IMR-90 (cell line): ENCODE measurements at regions not wholly inside any gene's neighbourhood (a gene's known extent, or its start where the extent isn't known, plus 50 kb on each side); places are given as distances from the start of the nearest gene placed in this dataset.

Source experiments
- ATAC-seq: fragments of 200-7000 bp; cut with Tn5 transposase; 2 replicates; pipeline ENCODE4 v1.9.1; 2020; ENCODE audit warnings: low read depth, mild to moderate bottlenecking, moderate library complexity
- BruUV-seq: library from RNA; stranded (reverse); fragments of 400-500 nt; replicated peaks from 2 replicates; lab custom pipeline; 2021; lab: Mats Ljungman, UMichigan
- CTCF ChIA-PET: fragments of 300-600 bp; formaldehyde crosslinking; extraction: SDS; loops from one replicate; lab custom pipeline; 2021; ENCODE audit warnings: antibody characterized with exemption; lab: Yijun Ruan, JAX
- POLR2A ChIA-PET: fragments of 300-600 bp; sonication (Branson Sonifier 250); formaldehyde crosslinking; loops from one replicate; lab custom pipeline; 2022; ENCODE audit warnings: antibody characterized with exemption; ENCODE audit not compliant: unreplicated experiment; lab: Charles Lee
- DNase-seq: peaks from one replicate; pipeline ENCODE4 v3.0.0; 2013
- H2AFZ ChIP-seq: replicated peaks from 2 replicates; pipeline ENCODE3; 2013; ENCODE audit warnings: low read length, mild to moderate bottlenecking; ENCODE audit not compliant: poor library complexity
- H2AK5ac ChIP-seq: 2 replicates; pipeline ENCODE4 v1.6.1; 2013; ENCODE audit warnings: low read depth, low read length, inconsistent platforms
- H2AK9ac ChIP-seq: replicated peaks from 2 replicates; pipeline ENCODE3; 2013; ENCODE audit warnings: mild to moderate bottlenecking, low read depth, low read length, moderate library complexity; ENCODE audit not compliant: poor library complexity
- H2BK120ac ChIP-seq: 2 replicates; pipeline ENCODE4 v1.6.1; 2013; ENCODE audit warnings: low read depth, low read length, inconsistent platforms
- H2BK15ac ChIP-seq: 3 replicates; pipeline ENCODE4 v1.6.1; 2013; ENCODE audit warnings: low read depth, low read length, inconsistent platforms
- H2BK20ac ChIP-seq: 2 replicates; pipeline ENCODE4 v1.6.1; 2013; ENCODE audit warnings: low read depth, mild to moderate bottlenecking, inconsistent platforms, low read length, moderate library complexity
- H2BK5ac ChIP-seq: 2 replicates; pipeline ENCODE4 v1.6.1; 2013; ENCODE audit warnings: mild to moderate bottlenecking, low read depth, low read length, inconsistent platforms; ENCODE audit not compliant: poor library complexity, severe bottlenecking
- H3K14ac ChIP-seq: replicated peaks from 2 replicates; pipeline ENCODE4 v1.6.1; 2013; ENCODE audit warnings: low read depth, low read length, inconsistent platforms
- H3K18ac ChIP-seq: 2 replicates; pipeline ENCODE4 v1.6.1; 2013; ENCODE audit warnings: low read depth, low read length, control low read depth
- H3K23ac ChIP-seq: 2 replicates; pipeline ENCODE4 v1.6.1; 2013; ENCODE audit warnings: low read depth, low read length, inconsistent platforms
- H3K27ac ChIP-seq: 2 replicates; pipeline ENCODE4 v1.5.1; 2013; ENCODE audit warnings: mild to moderate bottlenecking, control low read depth, low read length; ENCODE audit not compliant: insufficient read depth
- H3K27me3 ChIP-seq: 2 replicates; pipeline ENCODE4 v1.6.1; 2013; ENCODE audit warnings: low read length; ENCODE audit not compliant: control insufficient read depth, insufficient read depth
- H3K36me3 ChIP-seq: 2 replicates; pipeline ENCODE4 v1.6.1; 2013; ENCODE audit warnings: low read length, mixed read lengths; ENCODE audit not compliant: control insufficient read depth, insufficient read depth
- H3K4ac ChIP-seq: 2 replicates; pipeline ENCODE4 v1.6.1; 2013; ENCODE audit warnings: low read depth, low read length, inconsistent platforms
- H3K4me1 ChIP-seq: 2 replicates; pipeline ENCODE4 v1.6.1; 2013; ENCODE audit warnings: low read length, mixed read lengths; ENCODE audit not compliant: control insufficient read depth, insufficient read depth
- H3K4me2 ChIP-seq: 2 replicates; pipeline ENCODE4 v1.6.1; 2013; ENCODE audit warnings: low read depth, mild to moderate bottlenecking, control low read depth, low read length, moderate library complexity
- H3K4me3 ChIP-seq: 2 replicates; pipeline ENCODE4 v1.5.1; 2013; ENCODE audit warnings: low read depth, mild to moderate bottlenecking, control low read depth, low read length, moderate library complexity; ENCODE audit not compliant: insufficient read depth
- H3K56ac ChIP-seq: 2 replicates; pipeline ENCODE4 v1.6.1; 2013; ENCODE audit warnings: low read length, inconsistent platforms; ENCODE audit not compliant: insufficient read depth; ENCODE audit errors: extremely low read depth
- H3K79me1 ChIP-seq, 2 experiments: 2 replicates each; pipeline ENCODE4 v1.6.1; 2013; ENCODE audit warnings: low read length in 2 of 2, inconsistent platforms in 1 of 2, low read depth in 1 of 2
- H3K9ac ChIP-seq: 2 replicates; pipeline ENCODE4 v1.6.1; 2013; ENCODE audit warnings: low read depth, low read length, control low read depth
- H3K9me1 ChIP-seq: 2 replicates; pipeline ENCODE4 v1.6.1; 2013; ENCODE audit warnings: low read length, inconsistent platforms; ENCODE audit not compliant: insufficient read depth
- H3K9me3 ChIP-seq: 2 replicates; pipeline ENCODE4 v1.6.1; 2013; ENCODE audit warnings: low read length; ENCODE audit not compliant: control insufficient read depth, insufficient read depth
- H4K20me1 ChIP-seq: 2 replicates; pipeline ENCODE4 v1.6.1; 2013; ENCODE audit warnings: low read length, inconsistent platforms; ENCODE audit not compliant: insufficient read depth
- H4K5ac ChIP-seq: 2 replicates; pipeline ENCODE4 v1.6.1; 2013; ENCODE audit warnings: mild to moderate bottlenecking, low read depth, low read length, control low read depth
- H4K8ac ChIP-seq, 2 experiments: 2 replicates each; pipeline ENCODE4 v1.6.1; 2013; ENCODE audit warnings: low read depth in 2 of 2, low read length in 2 of 2, control low read depth in 1 of 2, inconsistent platforms in 1 of 2
- H4K91ac ChIP-seq: 2 replicates; pipeline ENCODE4 v1.6.1; 2013; ENCODE audit warnings: low read depth, low read length, inconsistent platforms; ENCODE audit not compliant: insufficient read depth
- BHLHE40 ChIP-seq: fragments of 150-350 bp; IDR thresholded peaks from 2 replicates; pipeline ENCODE4 v1.6.1; 2016; ENCODE audit warnings: mild to moderate bottlenecking, low read depth, low read length
- CEBPB ChIP-seq: IDR thresholded peaks from 2 replicates; pipeline ENCODE4 v1.6.1; 2012; ENCODE audit warnings: low read depth, low read length, improper control_type of control experiment
- CHD1 ChIP-seq: IDR thresholded peaks from 2 replicates; pipeline ENCODE4 v1.6.1; 2012; ENCODE audit warnings: low read depth, low read length, improper control_type of control experiment
- MXI1 ChIP-seq: IDR thresholded peaks from 2 replicates; pipeline ENCODE4 v1.6.1; 2012; ENCODE audit warnings: low read depth, mild to moderate bottlenecking, low read length, moderate library complexity, borderline replicate concordance
- RAD21 ChIP-seq: IDR thresholded peaks from 2 replicates; pipeline ENCODE4 v1.6.1; 2012; ENCODE audit warnings: low read length, improper control_type of control experiment
- SMC3 ChIP-seq: fragments of 150-350 bp; IDR thresholded peaks from 2 replicates; pipeline ENCODE4 v1.6.1; 2016; ENCODE audit warnings: low read depth, mild to moderate bottlenecking, antibody characterized with exemption, low read length, moderate library complexity
- WGBS, 2 experiments: methylation state at CpG; one replicate each; pipeline versions ENCODE4 v1.1.5 to v1.1.7; 2013; ENCODE audit warnings: missing lambda C conversion rate in 2 of 2; ENCODE audit not compliant: insufficient read length in 1 of 2; ENCODE audit errors: extremely low coverage in 2 of 2; 5-methylcytosine and 5-hydroxymethylcytosine counted together
- dilution Hi-C: fragments of 300-500 bp; cut with HindIII; formaldehyde crosslinking; loops from one replicate; pipeline ENCODE4 v1.14.3; 2018; ENCODE audit warnings: low sequenced_read_pairs; ENCODE audit not compliant: unreplicated experiment
- in situ Hi-C: fragments of 300-500 bp; cut with MboI; formaldehyde crosslinking; loops from 3 replicates; pipeline ENCODE4 v1.14.3; 2019; ENCODE audit warnings: low sequenced_read_pairs, inconsistent platforms, mixed read lengths
- intact Hi-C: fragments of 100-400 bp; cut with micrococcal nuclease; formaldehyde crosslinking; loops from 2 replicates; pipeline ENCODE4 v1.10.0; 2022
- TF ChIP-seq, protein P1 (sequence below): conservative IDR thresholded peaks from 2 replicates; pipeline ENCODE4 v1.5.1; 2012; ENCODE audit warnings: mild to moderate bottlenecking, low read depth, low read length, improper control_type of control experiment

DNA sequence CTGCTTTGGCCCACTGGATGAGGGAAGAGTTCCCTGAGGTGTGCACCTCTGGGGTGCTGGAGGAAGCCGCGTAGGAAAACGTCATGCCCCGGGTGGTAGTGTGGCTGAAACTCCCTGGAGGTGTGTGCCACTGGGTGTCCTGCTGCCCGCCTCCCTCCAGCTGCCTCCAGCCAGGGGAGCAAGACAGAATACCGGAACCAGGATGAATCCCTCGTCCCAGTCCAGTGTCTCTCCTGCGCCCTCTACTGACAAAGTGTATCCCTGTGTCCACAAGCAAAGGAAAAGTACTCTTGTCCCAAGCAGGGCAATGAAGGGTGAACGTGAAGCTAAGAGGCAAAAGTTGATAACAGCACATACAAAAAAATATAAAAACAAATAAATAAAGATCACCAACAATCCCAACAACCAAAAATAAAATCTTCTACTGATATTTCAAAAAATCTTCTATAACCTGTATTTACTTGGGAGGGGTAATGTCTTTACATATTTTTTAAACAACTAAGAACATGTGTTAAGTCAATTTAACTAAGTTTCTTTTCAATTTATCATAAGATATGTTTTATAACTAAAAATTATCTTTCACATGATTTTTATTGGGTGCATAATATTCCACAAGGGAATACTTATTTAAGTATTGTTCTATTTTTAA lies 437.6 kb downstream of the MAFB start:
- no peaks in the 10 kb centered on the region for H3K27me3 ChIP-seq

More for the DNA sequence above, 437.6 kb downstream of the MAFB start:
- Histone ChIP-seq H3K9me3 (no peaks in the 10 kb centered on the region), H3K9me1 (no peaks in the 10 kb centered on the region), H2AK9ac (no peak overlapping the region), H3K79me1 (no peaks in the 10 kb centered on the region), H2BK120ac (no peak overlapping the region), H3K4me2 (no peak overlapping the region), H2AFZ (peak overlapping the region; percentile 2), H3K9ac (no peak overlapping the region), H4K8ac (no peak overlapping the region), H3K56ac (no peak overlapping the region), H3K4ac (no peak overlapping the region), H3K18ac (no peak overlapping the region), H2AK5ac (no peak overlapping the region), H4K91ac (no peak overlapping the region), H4K5ac (no peak overlapping the region), H4K20me1 (no peaks in the 10 kb centered on the region), H3K4me1 (no peaks in the 10 kb centered on the region), H2BK20ac (no peak overlapping the region), H3K14ac (no peak overlapping the region), H3K23ac (no peak overlapping the region), H3K4me3 (no peak overlapping the region), H3K36me3 (no peaks in the 10 kb centered on the region), H3K27ac (no peak overlapping the region), H2BK15ac (no peak overlapping the region), H2BK5ac (no peak overlapping the region)
- DNase-seq = peak; percentile 15
- POLR2A ChIA-PET = no interaction called here
- peak; percentile 43 for TF ChIP-seq RAD21
- no peak for TF ChIP-seq BHLHE40
- no peak for TF ChIP-seq MXI1
- TF ChIP-seq, protein P1, sequence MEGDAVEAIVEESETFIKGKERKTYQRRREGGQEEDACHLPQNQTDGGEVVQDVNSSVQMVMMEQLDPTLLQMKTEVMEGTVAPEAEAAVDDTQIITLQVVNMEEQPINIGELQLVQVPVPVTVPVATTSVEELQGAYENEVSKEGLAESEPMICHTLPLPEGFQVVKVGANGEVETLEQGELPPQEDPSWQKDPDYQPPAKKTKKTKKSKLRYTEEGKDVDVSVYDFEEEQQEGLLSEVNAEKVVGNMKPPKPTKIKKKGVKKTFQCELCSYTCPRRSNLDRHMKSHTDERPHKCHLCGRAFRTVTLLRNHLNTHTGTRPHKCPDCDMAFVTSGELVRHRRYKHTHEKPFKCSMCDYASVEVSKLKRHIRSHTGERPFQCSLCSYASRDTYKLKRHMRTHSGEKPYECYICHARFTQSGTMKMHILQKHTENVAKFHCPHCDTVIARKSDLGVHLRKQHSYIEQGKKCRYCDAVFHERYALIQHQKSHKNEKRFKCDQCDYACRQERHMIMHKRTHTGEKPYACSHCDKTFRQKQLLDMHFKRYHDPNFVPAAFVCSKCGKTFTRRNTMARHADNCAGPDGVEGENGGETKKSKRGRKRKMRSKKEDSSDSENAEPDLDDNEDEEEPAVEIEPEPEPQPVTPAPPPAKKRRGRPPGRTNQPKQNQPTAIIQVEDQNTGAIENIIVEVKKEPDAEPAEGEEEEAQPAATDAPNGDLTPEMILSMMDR = peak; percentile 37
- no peak for TF ChIP-seq CEBPB
- TF ChIP-seq SMC3 = 0 out of 2 replicates have a peak, but pooled peaks have one; percentile 9
- no peak for TF ChIP-seq CHD1
- no peak for ATAC-seq
- intact Hi-C loops (no loop called here), dilution Hi-C loops (no loop called here), in situ Hi-C loops (no loop called here)
- CTCF ChIA-PET = interaction anchor here (0.9 kb wide), 1 partner anchor 9 kb away, joined by 3 read pairs; no protein-coding TSS in a partner anchor
- BruUV-seq = no TSS peak
- 71% methylated on average over 4 of the region's 9 CpGs; no CpG with 5 or more reads in 1 of the 2 experiments for WGBS, 2 experiments
